Smooth muscle cell (in vitro differentiated cells): ENCODE measurements at regions not wholly inside any gene's neighbourhood (a gene's known extent, or its start where the extent isn't known, plus 50 kb on each side); places are given as distances from the start of the nearest gene placed in this dataset.

Experiments
- DNase-seq: peaks from one replicate; lab custom pipeline; 2025; ENCODE audit not compliant: unreplicated experiment; lab: John Stamatoyannopoulos, UW
- H2AFZ ChIP-seq: fragments of 200-600 bp; sonication (generic); 2 replicates; pipeline ENCODE4 v1.6.0; 2016; ENCODE audit warnings: antibody characterized with exemption, low read depth, mild to moderate bottlenecking
- H3F3A ChIP-seq: fragments of 200-600 bp; sonication (generic); 2 replicates; pipeline ENCODE4 v1.6.0; 2017; ENCODE audit warnings: antibody characterized with exemption, low read depth
- H3K27ac ChIP-seq: fragments of 200-600 bp; sonication (generic); 2 replicates; pipeline ENCODE4 v1.5.1; 2016; ENCODE audit warnings: low read depth, mild to moderate bottlenecking
- H3K27me3 ChIP-seq: fragments of 200-600 bp; sonication (generic); 2 replicates; pipeline ENCODE4 v1.6.1; 2016; ENCODE audit warnings: low read depth, mild to moderate bottlenecking
- H3K36me3 ChIP-seq: fragments of 200-600 bp; sonication (generic); 2 replicates; pipeline ENCODE4 v1.5.1; 2016; ENCODE audit warnings: low read depth
- H3K4me1 ChIP-seq: fragments of 200-600 bp; sonication (generic); 2 replicates; pipeline ENCODE4 v1.5.1; 2016; ENCODE audit warnings: low read depth
- H3K4me2 ChIP-seq: fragments of 200-600 bp; sonication (generic); 2 replicates; pipeline ENCODE4 v1.6.0; 2016; ENCODE audit warnings: mild to moderate bottlenecking
- H3K4me3 ChIP-seq: fragments of 200-600 bp; sonication (generic); 2 replicates; pipeline ENCODE4 v1.5.1; 2016; ENCODE audit warnings: mild to moderate bottlenecking
- H3K79me2 ChIP-seq: fragments of 200-600 bp; sonication (generic); 2 replicates; pipeline ENCODE4 v1.6.0; 2016; ENCODE audit warnings: low read depth, mild to moderate bottlenecking
- H3K9ac ChIP-seq: fragments of 200-600 bp; sonication (generic); 2 replicates; pipeline ENCODE4 v1.6.0; 2016; ENCODE audit warnings: low read depth
- H3K9me3 ChIP-seq: fragments of 200-600 bp; sonication (generic); replicated peaks from 2 replicates; pipeline ENCODE4 v1.5.1; 2016; ENCODE audit warnings: low read depth
- H4K20me1 ChIP-seq: fragments of 200-600 bp; sonication (generic); 2 replicates; pipeline ENCODE4 v1.6.0; 2016; ENCODE audit warnings: low read depth
- WGBS: methylation state at CpG from one replicate; pipeline ENCODE4 v1.1.7; 2016; ENCODE audit warnings: low lambda C conversion rate; 5-methylcytosine and 5-hydroxymethylcytosine counted together
- TF ChIP-seq, protein P1 (sequence below): fragments of 200-600 bp; sonication (generic); IDR thresholded peaks from 2 replicates; pipeline ENCODE4 v1.5.1; 2017; ENCODE audit warnings: borderline replicate concordance, mild to moderate bottlenecking, antibody characterized with exemption; ENCODE audit not compliant: insufficient read depth, poor library complexity, severe bottlenecking

DNA sequence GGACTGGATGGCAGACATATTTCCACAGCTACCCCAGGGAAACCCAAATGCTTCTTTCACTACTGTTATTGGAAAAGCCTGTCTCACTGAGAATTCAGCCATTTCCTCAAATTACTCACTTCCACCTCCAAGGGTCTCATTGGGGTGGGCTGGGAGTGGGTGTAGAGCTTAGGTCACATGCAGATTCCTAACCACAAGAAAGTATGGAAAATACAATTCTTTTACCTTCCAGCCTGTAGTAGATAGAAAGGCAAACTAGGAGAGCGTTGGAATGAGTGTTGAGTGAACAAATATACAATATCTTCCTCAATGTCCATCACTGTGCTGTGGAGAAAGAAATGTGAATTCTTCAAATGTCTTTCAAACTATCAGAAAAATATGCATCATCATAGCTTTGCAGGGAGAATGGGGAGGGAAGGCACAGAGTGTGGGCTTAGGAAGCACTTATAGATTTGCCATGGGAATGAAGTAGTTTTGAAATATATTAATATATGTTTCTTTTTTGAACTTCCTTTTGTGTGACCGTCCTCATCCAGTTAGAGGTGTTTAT is 245.3 kb upstream of the JADE1 start:
- Histone ChIP-seq H3K4me2 (peak overlapping the region; percentile 10), H3K27ac (peak overlapping the region; percentile 28), H3K9ac (no peak overlapping the region), H3K27me3 (no peaks in the 10 kb centered on the region), H3F3A (peaks cover 23% of the 10 kb centered on the region), H3K4me3 (no peak overlapping the region), H2AFZ (peak overlapping the region; percentile 80), H3K4me1 (peaks cover 5% of the 10 kb centered on the region), H3K79me2 (no peaks in the 10 kb centered on the region), H3K9me3 (no peaks in the 10 kb centered on the region), H3K36me3 (no peaks in the 10 kb centered on the region), H4K20me1 (no peaks in the 10 kb centered on the region)
- TF ChIP-seq, protein P1, sequence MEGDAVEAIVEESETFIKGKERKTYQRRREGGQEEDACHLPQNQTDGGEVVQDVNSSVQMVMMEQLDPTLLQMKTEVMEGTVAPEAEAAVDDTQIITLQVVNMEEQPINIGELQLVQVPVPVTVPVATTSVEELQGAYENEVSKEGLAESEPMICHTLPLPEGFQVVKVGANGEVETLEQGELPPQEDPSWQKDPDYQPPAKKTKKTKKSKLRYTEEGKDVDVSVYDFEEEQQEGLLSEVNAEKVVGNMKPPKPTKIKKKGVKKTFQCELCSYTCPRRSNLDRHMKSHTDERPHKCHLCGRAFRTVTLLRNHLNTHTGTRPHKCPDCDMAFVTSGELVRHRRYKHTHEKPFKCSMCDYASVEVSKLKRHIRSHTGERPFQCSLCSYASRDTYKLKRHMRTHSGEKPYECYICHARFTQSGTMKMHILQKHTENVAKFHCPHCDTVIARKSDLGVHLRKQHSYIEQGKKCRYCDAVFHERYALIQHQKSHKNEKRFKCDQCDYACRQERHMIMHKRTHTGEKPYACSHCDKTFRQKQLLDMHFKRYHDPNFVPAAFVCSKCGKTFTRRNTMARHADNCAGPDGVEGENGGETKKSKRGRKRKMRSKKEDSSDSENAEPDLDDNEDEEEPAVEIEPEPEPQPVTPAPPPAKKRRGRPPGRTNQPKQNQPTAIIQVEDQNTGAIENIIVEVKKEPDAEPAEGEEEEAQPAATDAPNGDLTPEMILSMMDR = no peak
- WGBS = 90% methylated on average over 2 of the region's 2 CpGs
- no peak for DNase-seq

DNA sequence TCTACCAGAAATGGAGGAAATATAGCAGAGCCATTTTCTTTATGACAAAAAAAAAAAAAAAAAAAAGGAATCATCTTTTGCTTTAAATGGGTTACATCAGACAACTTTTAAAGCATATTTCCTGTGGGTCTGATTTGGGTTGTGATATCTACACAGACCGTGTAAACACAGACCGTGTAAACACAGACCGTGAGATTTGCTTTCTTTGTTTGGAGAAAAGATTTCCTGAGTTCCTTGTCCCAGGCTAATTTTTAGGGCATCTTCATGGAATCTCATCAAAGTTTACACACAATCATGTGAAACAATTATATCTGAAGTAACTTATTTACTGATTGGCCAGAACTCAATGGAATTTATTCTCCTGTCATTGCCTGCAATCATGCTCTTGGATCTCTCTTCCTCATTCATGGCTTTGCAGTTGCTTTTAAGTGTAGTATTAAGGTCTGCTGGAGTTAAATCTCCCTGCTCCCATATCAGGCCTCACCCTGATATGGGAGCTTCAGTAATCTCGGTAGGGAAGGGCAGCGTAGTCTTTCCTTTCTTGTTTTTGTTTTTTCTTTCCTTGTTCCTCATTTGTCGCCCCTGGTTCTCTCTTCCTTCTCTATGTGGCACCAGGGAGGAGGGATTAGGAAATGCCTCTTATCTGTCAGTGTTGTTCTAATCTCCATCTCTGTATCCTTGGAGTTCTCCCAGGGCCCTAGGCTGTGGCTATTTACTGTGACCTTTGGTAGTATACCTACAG is 248.6 kb upstream of the JADE1 start:
- 24% methylated on average over 6 of the region's 6 CpGs for WGBS
- Histone ChIP-seq H3K9me3 (no peaks in the 10 kb centered on the region), H2AFZ (peak overlapping the region; percentile 56), H3K4me2 (peak overlapping the region; percentile 12), H4K20me1 (no peaks in the 10 kb centered on the region), H3K4me1 (peaks cover 5% of the 10 kb centered on the region), H3F3A (peaks cover 16% of the 10 kb centered on the region), H3K9ac (no peak overlapping the region), H3K4me3 (no peak overlapping the region), H3K36me3 (no peaks in the 10 kb centered on the region), H3K27ac (peak overlapping the region; percentile 10), H3K27me3 (no peaks in the 10 kb centered on the region), H3K79me2 (no peaks in the 10 kb centered on the region)
- DNase-seq = no peak
- TF ChIP-seq, protein P1 = no peak

DNA sequence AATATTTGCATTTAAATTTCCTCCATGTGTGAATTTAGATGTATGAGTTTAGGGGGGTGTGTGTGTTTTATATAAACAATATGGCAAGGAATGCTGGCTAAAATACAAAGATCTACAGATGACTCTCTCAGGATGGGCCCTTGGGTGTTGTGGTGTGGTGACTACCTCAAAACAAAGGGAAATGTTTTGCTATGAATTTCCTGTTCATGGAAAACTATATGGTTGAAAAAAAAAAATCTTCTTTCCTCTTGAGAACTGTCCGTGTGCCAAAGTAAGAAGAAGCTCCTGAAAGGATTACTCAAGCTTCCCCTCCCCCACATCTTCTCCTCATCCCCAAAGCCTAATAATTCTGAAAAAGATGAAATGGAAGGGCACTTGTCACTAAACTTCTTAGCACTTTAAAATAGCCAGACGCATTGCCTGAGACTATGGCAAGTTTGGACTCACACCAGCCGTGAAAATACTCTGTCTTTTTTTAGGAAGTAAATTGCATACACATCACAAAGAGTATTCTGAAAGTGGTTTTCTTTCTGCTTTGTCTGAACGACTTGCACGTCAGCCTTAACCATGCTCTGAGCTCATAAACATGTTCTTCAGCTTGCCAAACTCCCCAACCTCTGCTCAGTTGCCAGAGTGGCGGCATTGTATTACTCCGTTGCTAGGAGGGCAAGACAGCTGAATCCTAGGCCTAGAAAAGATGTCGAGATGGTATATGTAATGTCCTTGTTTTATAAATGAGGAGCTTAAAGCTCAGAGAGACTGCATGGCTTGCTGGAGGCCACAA is 250.4 kb upstream of the JADE1 start:
- no peaks in the 10 kb centered on the region for H3K36me3 ChIP-seq
- H3K79me2 ChIP-seq = no peaks in the 10 kb centered on the region
- no peaks in the 10 kb centered on the region for H3K27me3 ChIP-seq
- H3F3A ChIP-seq = peaks cover 10% of the 10 kb centered on the region
- peak overlapping the region; percentile 80 for H2AFZ ChIP-seq
- no peak for DNase-seq
- peak overlapping the region; percentile 28 for H3K27ac ChIP-seq
- peaks cover 7% of the 10 kb centered on the region for H3K4me1 ChIP-seq
- TF ChIP-seq, protein P1 = no peak
- no peak overlapping the region for H3K9ac ChIP-seq
- no peaks in the 10 kb centered on the region for H3K9me3 ChIP-seq
- no peaks in the 10 kb centered on the region for H4K20me1 ChIP-seq
- no peak overlapping the region for H3K4me3 ChIP-seq
- H3K4me2 ChIP-seq = no peak overlapping the region
- whole genome bisulfite sequencing = 49% methylated on average over 8 of the region's 8 CpGs
